Daoy (cell line): ENCODE measurements at regions not wholly inside any gene's neighbourhood (a gene's known extent, or its start where the extent isn't known, plus 50 kb on each side); places are given as distances from the start of the nearest gene placed in this dataset.
A peak's percentile ranks its signal among the peaks of the same experiment; 100 is the strongest.

ENCODE experiments used
- DNase-seq: peaks from one replicate; pipeline ENCODE4 v3.0.0-alpha.2; 2015; ENCODE audit warnings: low read depth

GRCh38 chr9:16025627-16026026 is 472.8 kb downstream of the CCDC171 start:
- DNase-seq, result no peak

GRCh38 chr9:16026886-16027285 is 474.0 kb downstream of the CCDC171 start:
- peak; percentile 20 for DNase-seq

GRCh38 chr9:16028548-16028947 is 475.7 kb downstream of the CCDC171 start:
- peak; percentile 20 for DNase-seq

DNA sequence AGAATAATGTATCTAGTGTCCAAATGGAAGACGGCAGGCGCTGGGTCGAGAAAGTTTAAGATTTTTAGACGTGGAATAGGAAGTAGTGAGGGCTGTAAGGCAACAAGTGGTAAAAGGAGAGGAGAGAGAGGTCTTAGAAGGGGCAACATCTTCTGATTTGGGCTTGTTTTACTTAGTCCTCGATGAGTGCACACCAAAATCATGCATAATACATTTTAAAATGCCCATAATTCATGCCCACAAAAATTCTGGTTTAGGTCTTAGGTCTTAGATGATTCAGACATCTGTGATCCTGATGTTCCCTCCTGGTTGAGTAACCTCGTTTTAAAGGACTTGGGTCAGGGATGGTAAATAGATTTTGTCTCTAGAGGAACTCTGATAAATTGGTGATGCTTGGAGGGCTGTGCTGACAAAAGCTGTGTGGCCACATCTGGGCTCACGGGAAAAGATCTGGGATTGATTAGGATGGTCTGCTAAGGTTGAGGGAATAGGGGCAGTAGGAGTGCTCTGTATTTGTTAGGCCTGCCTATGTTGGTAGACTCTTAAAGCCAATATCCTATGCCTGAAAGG is 476.3 kb downstream of the CCDC171 start:
- DNase-seq, result no peak

DNA sequence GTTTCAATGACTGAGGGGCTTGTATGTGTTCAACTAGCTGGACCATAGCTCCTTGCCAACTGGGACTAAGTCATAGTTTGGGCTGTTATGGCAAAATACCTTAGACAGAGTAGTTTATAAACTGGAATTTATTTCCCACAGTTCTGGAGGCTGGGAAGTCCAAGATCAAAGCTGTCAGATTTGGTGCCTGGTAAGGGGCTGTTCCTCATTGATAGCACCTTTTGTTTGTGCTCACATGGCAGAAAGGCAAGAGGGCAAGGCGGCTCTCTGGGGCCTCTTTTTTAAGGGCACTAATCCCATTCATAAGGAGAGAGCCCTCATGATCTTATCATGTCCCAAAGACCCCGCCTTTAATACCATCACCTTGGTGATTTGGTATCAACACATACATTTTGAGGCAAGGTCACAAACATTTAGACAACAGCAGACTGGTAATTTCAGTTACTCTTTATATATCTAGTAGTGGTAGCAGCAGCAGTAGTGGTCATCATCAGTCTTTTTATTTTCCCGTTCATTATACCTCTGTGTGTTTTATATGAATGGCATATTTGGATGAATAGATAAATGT is 477.0 kb downstream of the CCDC171 start:
- no peak for DNase-seq

DNA sequence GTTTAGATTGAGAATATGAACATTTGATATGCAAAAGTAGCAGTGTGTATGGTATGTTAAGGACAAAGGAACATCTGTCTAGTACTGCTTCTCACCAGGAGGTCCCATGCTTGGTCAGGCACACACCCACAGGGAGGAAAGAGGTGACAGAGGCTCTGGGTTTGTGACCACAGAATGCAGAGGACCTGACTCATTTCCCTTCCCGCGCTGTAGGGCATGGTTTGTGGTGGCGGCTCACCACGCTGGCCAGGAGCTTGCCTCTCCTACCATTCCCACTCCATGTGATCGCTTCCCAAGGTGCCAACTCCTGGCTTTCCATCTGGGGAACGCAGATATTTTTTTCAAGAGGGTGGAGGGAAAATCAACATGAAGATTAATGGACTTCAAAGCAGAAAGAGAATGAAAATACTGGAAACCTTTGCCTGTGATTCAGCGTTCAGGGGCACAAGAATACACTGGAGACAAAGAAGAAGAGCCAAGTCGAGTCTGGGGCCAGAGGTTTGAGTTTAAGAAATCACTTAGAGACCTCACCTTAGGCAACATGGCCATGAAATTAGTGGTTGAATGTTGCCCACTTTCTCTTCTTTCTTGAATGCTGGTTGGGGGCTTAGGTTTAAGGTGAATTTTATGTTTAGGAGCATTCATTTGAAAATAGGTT is 477.8 kb downstream of the CCDC171 start:
- DNase-seq, result peak; percentile 97

DNA sequence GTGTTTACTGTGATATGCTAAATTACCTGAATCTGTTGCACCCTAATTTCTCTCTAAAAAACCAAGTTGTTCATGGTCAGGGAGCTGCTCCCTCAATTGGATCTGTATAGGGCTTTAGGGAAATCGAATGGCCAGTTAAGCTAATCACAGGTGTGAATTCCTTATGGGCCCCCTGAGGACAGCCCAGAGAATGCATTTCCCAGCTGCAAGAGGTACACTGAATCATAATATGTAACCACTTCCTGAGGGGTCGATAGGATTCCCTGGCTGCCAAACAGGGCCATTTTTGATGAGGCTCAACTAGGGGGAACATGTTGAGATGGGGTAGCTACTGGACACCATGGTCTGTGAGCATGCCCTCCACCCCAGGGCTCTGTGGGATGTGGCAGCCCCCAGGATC is 478.6 kb downstream of the CCDC171 start:
- peak; percentile 67 for DNase-seq

- DNase-seq, result peak; percentile 85
These were observed 479.1 kb downstream of the CCDC171 start for GRCh38 chr9:16031971-16032370.

- DNase-seq, result peak; percentile 64
These were observed 480.0 kb downstream of the CCDC171 start for GRCh38 chr9:16032799-16033198.

DNA sequence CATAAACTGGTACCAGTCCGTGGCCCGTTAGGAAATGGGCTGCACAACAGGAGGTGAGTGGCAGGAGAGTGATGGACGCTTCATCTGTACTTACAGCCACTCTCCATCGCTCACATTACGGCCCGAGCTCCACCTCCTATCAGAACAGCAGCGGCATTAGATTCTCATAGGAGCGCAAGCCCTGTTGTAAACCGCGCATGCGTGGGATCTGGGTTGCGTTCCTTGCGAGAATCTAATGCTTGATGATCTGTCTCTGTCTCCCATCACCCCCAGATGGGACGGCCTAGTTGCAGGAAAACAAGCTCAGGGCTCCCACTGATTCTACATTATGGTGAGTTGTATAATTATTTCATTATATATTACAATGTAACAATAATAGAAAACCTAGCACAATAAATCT is 480.4 kb downstream of the CCDC171 start:
- DNase-seq, result no peak

DNA sequence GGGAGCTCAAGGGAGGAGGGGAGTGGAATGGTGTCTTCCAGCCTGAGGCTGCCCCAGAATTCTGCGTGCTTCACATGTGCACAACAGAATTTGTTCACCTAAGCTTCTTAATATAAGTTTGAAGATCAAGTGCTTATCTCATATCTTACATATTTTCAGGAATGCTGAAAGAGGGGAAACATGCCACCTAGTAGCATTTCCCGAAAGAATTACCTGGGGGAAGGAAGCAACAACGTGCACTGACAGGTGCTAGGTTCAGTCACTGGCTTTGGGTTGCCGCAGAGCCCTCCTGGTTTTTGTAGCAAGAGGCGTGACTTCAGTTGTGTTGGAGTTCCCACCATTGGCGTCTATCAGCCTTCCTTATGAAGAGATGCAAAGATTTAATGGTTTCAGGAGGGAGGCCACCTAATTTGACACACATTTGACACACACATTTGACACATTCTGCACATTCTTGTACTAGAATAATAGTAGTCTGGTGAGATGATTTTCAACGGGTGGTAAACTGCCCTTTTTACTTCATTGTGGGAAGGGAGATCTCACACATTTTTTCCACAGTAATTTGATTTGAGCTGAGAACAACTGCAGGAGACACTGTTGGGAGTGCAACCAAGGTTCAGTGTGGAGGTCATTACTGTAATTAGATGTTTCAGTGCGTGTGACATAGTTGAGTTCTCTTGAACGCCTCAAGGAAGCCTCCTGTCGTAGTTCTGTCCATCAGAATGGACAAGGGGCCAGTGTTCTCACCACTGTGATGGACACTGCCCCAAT is 481.3 kb downstream of the CCDC171 start:
- DNase-seq, result no peak

GRCh38 chr9:16039218-16039987 is 486.6 kb downstream of the CCDC171 start:
- DNase-seq, result no peak

DNA sequence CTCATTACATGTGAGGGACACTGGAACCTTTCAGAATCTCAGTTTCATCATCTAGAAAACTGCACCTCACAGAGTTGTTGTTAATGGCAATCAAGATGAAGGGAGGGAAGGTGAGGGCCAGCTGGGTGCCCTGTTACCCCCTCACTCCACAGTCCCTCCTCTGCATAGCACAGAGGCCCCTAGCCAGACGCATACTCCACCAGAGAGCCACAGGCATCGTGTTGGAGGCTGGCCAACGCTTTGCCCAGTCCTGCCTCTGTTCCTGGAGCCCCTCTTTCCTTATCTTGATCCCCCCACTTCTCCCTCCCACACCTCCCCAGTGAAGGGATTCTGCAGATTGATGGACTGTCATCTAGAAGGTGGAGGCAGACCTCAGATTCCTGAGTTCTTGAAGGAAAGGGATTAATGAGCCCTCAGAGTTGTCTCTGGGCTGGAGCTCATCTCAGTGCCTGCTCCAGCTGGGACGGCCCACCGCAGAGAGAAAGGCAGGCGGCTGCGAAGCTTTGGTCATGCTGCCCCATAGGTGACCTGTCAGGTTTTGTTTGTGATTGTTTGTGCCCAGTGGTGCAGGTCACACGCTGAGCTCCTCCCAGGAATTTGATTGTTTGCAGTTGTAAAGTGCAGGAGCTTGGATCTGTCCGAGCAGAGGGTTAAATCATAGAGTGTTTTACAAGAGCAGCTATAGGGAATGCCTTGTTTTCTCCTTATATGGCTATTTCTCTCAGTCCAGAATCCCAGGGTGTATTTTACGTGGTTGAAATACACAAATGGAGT is 487.3 kb downstream of the CCDC171 start:
- DNase-seq, result no peak

GRCh38 chr9:16043756-16044578 is 491.1 kb downstream of the CCDC171 start:
- no peak for DNase-seq

DNA sequence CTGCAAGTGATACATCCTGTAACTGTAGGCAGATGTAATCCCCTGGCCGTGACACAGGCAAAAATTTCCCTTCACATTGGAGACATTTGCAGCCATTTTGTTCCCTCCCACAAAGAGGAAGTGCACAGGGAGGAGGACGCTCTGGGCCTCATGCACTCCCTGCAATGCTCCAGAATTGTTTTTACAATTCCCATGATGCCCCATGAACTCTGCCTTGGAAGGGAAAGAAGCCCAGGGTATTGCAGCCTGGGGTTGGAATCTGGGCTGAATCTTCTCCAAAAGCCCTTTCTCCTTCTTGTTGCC is 491.7 kb downstream of the CCDC171 start:
- no peak for DNase-seq

DNA sequence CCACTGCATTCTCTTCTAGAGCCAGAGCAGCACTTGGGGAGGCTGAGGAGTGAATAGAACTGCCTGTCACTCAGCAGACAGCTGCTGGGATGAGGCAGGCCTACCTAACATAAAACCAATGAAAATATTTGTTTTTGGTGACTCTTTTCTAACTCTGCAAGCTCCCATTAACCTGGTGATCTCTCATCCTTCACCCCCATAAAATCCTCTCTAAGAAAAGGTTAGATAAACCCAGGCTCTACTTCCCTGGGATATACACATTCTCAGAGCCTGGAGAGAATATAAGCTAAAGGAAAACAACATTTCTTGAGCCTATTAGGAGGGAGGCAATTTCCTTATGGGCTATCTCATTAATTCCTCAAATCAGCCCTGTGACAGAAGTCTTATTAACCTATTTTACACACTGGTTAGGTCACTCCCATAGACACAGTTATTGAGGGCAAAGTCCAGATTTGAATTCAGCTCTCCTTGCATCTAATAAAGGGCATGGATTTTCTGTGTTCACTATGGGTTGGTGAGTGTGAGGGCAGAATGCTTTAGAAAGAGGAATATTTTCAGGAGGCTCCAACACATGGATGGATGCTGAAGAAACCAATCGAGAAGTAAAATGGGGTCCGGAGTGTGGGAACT is 492.9 kb downstream of the CCDC171 start:
- no peak for DNase-seq

GRCh38 chr9:16046713-16047112 is 493.9 kb downstream of the CCDC171 start:
- no peak for DNase-seq

GRCh38 chr9:16048129-16048528 is 495.3 kb downstream of the CCDC171 start:
- DNase-seq, result no peak

- no peak for DNase-seq
These were observed 499.3 kb downstream of the CCDC171 start for GRCh38 chr9:16052146-16052545.
